Lower leg skin (tissue), 4 donors: ENCODE measurements at regions not wholly inside any gene's neighbourhood (a gene's known extent, or its start where the extent isn't known, plus 50 kb on each side); places are given as distances from the start of the nearest gene placed in this dataset.

ENCODE experiments used
- DNase-seq, 2 donors: peaks; one replicate each; pipeline ENCODE4 v3.0.0-alpha.2; 2019; ENCODE audit warnings: low spot score in 2 of 2
- H3K4me3 ChIP-seq: fragments of 200-600 bp; sonication (generic); 2 replicates; pipeline ENCODE4 v1.5.1; 2017; ENCODE audit warnings: mild to moderate bottlenecking, low read depth; ENCODE audit not compliant: poor library complexity, severe bottlenecking
- POLR2A ChIP-seq, 2 donors: fragments of 450-650 bp; IDR thresholded peaks; one replicate each; pipeline ENCODE4 v1.6.1; 2016 to 2017; ENCODE audit warnings: antibody characterized with exemption in 2 of 2, mild to moderate bottlenecking in 1 of 2, moderate library complexity in 1 of 2
- WGBS, 2 donors: methylation state at CpG; one replicate each; pipeline ENCODE4 v1.1.5; 2018; 5-methylcytosine and 5-hydroxymethylcytosine counted together
- intact Hi-C: fragments of 100-400 bp; cut with DNase I; formaldehyde crosslinking; loops from one replicate; pipeline ENCODE4 v1.15.0; 2023; ENCODE audit warnings: low total_unique reads
- TF ChIP-seq, protein P1 (sequence below), 3 donors: fragments of 450-650 bp; IDR thresholded peaks; one replicate each; pipeline ENCODE4 v1.5.1; 2016; ENCODE audit warnings: antibody characterized with exemption in 3 of 3, mild to moderate bottlenecking in 3 of 3, moderate library complexity in 2 of 3

DNA sequence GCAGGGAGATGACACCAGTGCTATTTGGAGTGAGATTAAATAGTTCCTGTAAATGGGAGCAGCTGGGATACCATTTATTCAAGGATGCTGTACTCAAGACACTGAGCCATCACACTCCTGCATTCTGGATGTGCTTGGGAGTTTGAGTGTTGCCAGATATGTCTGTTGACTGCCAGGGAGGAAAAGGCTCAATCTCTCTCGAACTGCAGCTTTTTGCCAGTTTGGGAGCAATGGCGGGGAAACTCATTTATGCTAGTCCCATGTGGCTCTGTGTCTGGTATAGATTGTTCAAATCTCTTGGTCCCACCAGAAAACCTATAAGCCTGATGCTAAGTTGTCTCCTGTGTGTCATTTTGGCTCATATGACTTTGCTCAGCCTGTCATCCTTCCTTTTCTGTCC is 363.6 kb downstream of the WDR72 start:
- TF ChIP-seq, protein P1, sequence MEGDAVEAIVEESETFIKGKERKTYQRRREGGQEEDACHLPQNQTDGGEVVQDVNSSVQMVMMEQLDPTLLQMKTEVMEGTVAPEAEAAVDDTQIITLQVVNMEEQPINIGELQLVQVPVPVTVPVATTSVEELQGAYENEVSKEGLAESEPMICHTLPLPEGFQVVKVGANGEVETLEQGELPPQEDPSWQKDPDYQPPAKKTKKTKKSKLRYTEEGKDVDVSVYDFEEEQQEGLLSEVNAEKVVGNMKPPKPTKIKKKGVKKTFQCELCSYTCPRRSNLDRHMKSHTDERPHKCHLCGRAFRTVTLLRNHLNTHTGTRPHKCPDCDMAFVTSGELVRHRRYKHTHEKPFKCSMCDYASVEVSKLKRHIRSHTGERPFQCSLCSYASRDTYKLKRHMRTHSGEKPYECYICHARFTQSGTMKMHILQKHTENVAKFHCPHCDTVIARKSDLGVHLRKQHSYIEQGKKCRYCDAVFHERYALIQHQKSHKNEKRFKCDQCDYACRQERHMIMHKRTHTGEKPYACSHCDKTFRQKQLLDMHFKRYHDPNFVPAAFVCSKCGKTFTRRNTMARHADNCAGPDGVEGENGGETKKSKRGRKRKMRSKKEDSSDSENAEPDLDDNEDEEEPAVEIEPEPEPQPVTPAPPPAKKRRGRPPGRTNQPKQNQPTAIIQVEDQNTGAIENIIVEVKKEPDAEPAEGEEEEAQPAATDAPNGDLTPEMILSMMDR (IDR thresholded peaks at IDR 0.05): no peak
- no peak for TF ChIP-seq POLR2A (IDR thresholded peaks at IDR 0.05)
- 83% methylated on average over 2 of the region's 2 CpGs for WGBS, 2 donors
- DNase-seq: no peak
- no peak overlapping the region for H3K4me3 ChIP-seq
- intact Hi-C loops: no loop called here

DNA sequence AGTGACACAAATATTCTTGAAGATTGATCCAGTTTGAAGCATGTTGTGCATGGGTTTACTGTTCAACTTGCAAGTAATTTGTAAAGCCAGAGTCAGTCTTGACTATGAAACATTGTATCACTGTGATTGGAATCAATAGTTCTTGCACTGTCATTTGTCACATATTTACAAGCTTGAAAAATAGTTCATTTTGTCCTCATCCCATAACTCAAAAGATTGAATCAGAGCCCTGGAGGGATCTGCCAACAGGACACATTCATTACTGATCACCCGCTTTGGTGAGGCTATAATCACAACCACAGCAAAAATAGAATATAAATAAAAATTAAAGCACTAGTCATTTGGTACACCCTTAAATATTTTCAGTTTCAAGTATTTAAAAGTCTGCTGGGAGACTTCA is 368.9 kb downstream of the WDR72 start:
- WGBS, 2 donors: 55 to 69% methylated on average over 1 of the region's 1 CpG
- intact Hi-C loops: no loop called here
- TF ChIP-seq POLR2A (IDR thresholded peaks at IDR 0.05): no peak
- TF ChIP-seq, protein P1 (IDR thresholded peaks at IDR 0.05): no peak
- no peak for DNase-seq
- H3K4me3 ChIP-seq: no peak overlapping the region

DNA sequence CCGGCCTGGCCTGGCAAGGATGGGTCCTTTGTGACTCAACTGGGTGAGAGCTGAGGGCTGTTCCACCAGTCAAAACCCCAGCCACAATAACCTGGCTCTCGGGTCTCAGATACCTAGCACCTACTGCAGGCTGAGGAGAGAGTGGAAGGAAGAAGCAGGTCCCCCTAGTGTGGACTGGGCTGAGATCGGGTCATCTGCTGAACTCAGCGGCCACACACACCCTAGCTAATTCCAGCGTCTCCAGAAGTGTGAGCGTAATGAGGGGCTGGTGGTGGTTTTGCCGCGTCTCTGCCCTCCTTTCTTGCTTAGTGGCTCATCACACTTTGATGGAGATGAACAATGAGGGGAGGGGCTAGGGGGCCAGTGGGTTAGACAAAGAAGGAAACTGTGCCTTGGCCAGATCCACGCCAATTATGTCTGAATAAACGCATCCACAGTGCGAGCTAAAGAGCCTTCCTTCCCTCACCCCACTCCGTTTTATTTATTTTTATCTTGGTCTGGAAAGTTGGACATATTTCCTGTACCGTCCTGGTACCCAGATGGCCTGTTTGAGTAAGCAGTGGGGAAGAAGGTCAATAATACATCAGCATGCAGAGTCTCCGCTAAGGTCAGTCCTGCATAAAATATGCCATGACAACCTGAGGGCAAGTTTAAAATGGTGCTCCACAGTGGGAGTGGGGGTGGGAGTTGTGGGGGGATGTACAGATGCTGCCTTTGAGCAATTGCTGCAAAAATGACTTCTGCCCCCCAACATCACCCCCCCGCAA is 370.0 kb downstream of the WDR72 start:
- DNase-seq: no peak
- intact Hi-C loops: no loop called here
- no peak overlapping the region for H3K4me3 ChIP-seq
- 82 to 85% methylated on average over 15 of the region's 15 CpGs for WGBS, 2 donors
- TF ChIP-seq, protein P1 (IDR thresholded peaks at IDR 0.05): no peak
- no peak for TF ChIP-seq POLR2A (IDR thresholded peaks at IDR 0.05)

DNA sequence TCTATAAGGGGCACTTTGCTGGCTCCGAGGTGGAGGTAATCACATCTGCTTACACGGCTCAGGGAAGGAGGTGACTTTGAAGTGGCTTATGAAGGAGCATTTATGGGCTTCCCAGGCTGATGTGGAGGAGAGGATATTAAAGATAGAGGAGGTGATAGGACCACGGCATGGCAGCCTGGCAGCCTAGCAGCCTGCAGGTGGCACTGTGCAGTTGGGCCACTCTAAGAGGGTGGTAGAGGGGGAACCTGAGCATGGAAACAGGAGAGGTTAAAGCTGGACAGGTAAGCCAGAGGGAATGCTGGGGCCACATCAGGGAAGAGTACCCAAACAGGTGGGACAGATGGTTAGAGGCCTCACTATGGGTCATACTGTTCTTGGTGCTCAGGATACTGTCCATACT is 375.0 kb downstream of the WDR72 start:
- no peak for TF ChIP-seq POLR2A (IDR thresholded peaks at IDR 0.05)
- TF ChIP-seq, protein P1 (IDR thresholded peaks at IDR 0.05): no peak
- intact Hi-C loops: no loop called here
- no peak overlapping the region for H3K4me3 ChIP-seq
- 54 to 57% methylated on average over 3 of the region's 3 CpGs for WGBS, 2 donors
- DNase-seq: no peak

DNA sequence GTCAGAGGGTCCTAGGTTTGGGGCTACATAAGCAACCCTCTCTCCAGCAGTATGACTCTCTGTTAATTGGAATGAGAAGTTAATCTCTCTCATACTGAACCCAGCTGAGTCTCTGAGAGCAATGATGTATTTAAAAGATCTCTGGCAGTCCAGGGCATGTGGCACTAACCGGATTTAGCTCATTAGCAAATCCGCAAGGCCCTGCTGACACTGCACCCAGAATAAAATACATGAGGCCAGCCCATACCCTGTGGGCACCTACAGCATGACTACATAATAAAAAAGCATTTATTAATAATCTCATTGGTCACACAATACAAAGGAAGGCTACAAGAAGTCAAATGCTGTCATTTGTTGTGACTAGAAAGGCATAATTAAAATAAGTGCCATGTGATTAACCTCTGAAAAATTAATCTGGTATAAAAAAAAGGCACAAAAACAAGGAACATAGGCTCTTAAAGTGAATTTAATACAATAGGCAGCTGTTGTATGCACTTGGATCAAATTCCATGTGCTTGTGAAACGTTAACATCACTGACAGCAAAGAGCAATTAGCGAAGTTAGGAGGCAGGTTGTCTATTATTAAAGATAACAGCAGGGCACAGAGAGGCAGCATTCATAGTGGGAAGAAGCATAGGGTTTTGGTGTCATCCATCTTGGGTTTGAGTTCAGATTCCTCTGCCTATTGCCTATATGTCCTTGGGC is 381.2 kb downstream of the WDR72 start:
- WGBS, 2 donors: 57 to 66% methylated on average over 4 of the region's 4 CpGs
- TF ChIP-seq, protein P1 (IDR thresholded peaks at IDR 0.05): no peak
- TF ChIP-seq POLR2A (IDR thresholded peaks at IDR 0.05): no peak
- intact Hi-C loops: no loop called here

More for the DNA sequence above, 381.2 kb downstream of the WDR72 start:
- H3K4me3 ChIP-seq: no peak overlapping the region
- DNase-seq: no peak
